GM23248 (cell line): ENCODE measurements at regions not wholly inside any gene's neighbourhood (a gene's known extent, or its start where the extent isn't known, plus 50 kb on each side); places are given as distances from the start of the nearest gene placed in this dataset.

Experiments
- DNase-seq: peaks from one replicate; pipeline ENCODE4 v3.0.0-alpha.2; 2015
- H2AFZ ChIP-seq: fragments of 200-600 bp; sonication (generic); 2 replicates; pipeline ENCODE4 v1.6.1; 2016; ENCODE audit warnings: antibody characterized with exemption
- H3F3A ChIP-seq: fragments of 200-600 bp; sonication (generic); 2 replicates; pipeline ENCODE4 v1.6.1; 2016; ENCODE audit warnings: mild to moderate bottlenecking, antibody characterized with exemption, mixed run types; ENCODE audit not compliant: insufficient read depth
- H3K27ac ChIP-seq: fragments of 200-600 bp; sonication (generic); 2 replicates; pipeline ENCODE4 v1.5.1; 2016; ENCODE audit warnings: mild to moderate bottlenecking
- H3K27me3 ChIP-seq: fragments of 200-600 bp; sonication (generic); replicated peaks from 2 replicates; pipeline ENCODE4 v1.6.1; 2016; ENCODE audit warnings: mild to moderate bottlenecking; ENCODE audit not compliant: insufficient read depth
- H3K36me3 ChIP-seq: fragments of 200-600 bp; sonication (generic); 2 replicates; pipeline ENCODE4 v1.6.1; 2016; ENCODE audit warnings: low read depth, mild to moderate bottlenecking
- H3K4me1 ChIP-seq: fragments of 200-600 bp; sonication (generic); 2 replicates; pipeline ENCODE4 v1.6.1; 2016; ENCODE audit warnings: mild to moderate bottlenecking; ENCODE audit not compliant: insufficient read depth
- H3K4me2 ChIP-seq: fragments of 200-600 bp; sonication (generic); one replicate; pipeline ENCODE4 v1.6.1; 2016; ENCODE audit warnings: mild to moderate bottlenecking; ENCODE audit not compliant: unreplicated experiment
- H3K4me3 ChIP-seq: fragments of 200-600 bp; sonication (generic); 2 replicates; pipeline ENCODE4 v1.5.1; 2016; ENCODE audit warnings: mild to moderate bottlenecking
- H3K79me2 ChIP-seq: fragments of 200-600 bp; sonication (generic); 2 replicates; pipeline ENCODE4 v1.6.1; 2016; ENCODE audit warnings: mild to moderate bottlenecking; ENCODE audit not compliant: insufficient read depth
- H3K9ac ChIP-seq: fragments of 200-600 bp; sonication (generic); 2 replicates; pipeline ENCODE4 v1.6.1; 2016; ENCODE audit warnings: mild to moderate bottlenecking
- H3K9me2 ChIP-seq: fragments of 200-600 bp; sonication (generic); 2 replicates; pipeline ENCODE4 v1.6.1; 2016; ENCODE audit warnings: mixed run types, mild to moderate bottlenecking, moderate library complexity; ENCODE audit not compliant: insufficient read depth
- H3K9me3 ChIP-seq: fragments of 200-600 bp; sonication (generic); one replicate; pipeline ENCODE4 v1.6.1; 2017; ENCODE audit warnings: low read depth
- H4K20me1 ChIP-seq: fragments of 200-600 bp; sonication (generic); 2 replicates; pipeline ENCODE4 v1.6.0; 2016; ENCODE audit not compliant: insufficient read depth
- EZH2 ChIP-seq: fragments of 200-600 bp; sonication (generic); IDR thresholded peaks from 2 replicates; pipeline ENCODE4 v1.6.1; 2018; ENCODE audit warnings: antibody characterized with exemption, mild to moderate bottlenecking; ENCODE audit not compliant: insufficient read depth, poor library complexity, severe bottlenecking
- EZH2phosphoT487 ChIP-seq: fragments of 200-600 bp; sonication (generic); IDR thresholded peaks from 2 replicates; pipeline ENCODE4 v1.6.1; 2018; ENCODE audit warnings: antibody characterized with exemption, moderate library complexity, mild to moderate bottlenecking, low read depth; ENCODE audit not compliant: insufficient read depth
- WGBS, 2 experiments: methylation state at CpG; one replicate each; pipeline ENCODE4 v1.1.6; 2015 to 2017; ENCODE audit warnings: low lambda C conversion rate in 2 of 2, low coverage in 1 of 2; ENCODE audit errors: missing lambda C conversion rate in 2 of 2; 5-methylcytosine and 5-hydroxymethylcytosine counted together
- in situ Hi-C: fragments of 300-500 bp; cut with MboI; formaldehyde crosslinking; loops from 2 replicates; pipeline ENCODE4 v1.15.0; 2020

DNA sequence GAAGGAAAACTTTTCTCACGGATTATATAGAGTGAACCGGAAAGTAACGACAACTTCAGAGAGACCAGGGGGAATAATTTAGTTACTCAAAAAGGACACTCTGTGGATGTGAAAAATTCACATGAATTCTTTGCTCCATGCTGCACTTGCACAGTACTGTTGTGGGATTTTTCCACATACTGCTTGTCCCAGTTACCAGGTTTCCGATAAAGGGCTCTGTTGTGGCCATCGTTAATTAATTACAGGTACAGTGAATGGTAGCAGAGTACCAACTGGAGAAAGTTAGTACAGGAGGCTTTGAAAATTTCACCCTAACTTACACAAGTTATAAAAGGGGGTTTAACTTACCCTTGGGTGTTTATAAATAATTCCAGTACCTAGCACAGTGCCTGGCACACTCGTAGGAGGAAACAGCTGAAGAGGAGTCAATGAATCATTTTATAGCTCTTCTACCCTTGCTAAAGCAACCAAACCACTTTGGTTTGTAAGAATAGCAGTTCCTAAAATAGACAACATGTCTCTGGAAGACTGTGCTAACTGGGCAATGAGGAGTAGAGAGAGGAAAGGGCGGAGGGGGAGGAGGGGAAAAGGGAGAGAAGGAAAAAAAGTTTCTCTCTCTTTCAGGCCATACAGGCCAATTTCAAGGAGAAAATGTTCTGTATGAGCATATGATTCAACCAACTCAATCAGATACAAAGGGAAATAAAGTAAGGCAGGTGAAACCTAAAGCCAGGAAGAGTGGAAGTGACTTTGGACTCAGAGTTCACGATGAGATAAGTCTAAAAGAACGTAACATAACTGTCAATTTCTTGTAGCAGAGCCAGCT is 98.3 kb upstream of the MAGI3 start:
- H2AFZ ChIP-seq, result no peak overlapping the region
- no peak for DNase-seq
- H3K4me3 ChIP-seq, result no peak overlapping the region

GRCh38 chr1:113292603-113293255 is 97.6 kb upstream of the MAGI3 start:
- Histone ChIP-seq H3K27ac (no peak overlapping the region), H3K4me1 (no peaks in the 10 kb centered on the region), H3K79me2 (no peaks in the 10 kb centered on the region), H3K4me2 (no peak overlapping the region), H3K4me3 (no peak overlapping the region), H3F3A (no peaks in the 10 kb centered on the region), H4K20me1 (no peaks in the 10 kb centered on the region), H3K9me2 (no peaks in the 10 kb centered on the region), H3K36me3 (no peaks in the 10 kb centered on the region), H3K9ac (no peak overlapping the region), H3K9me3 (no peaks in the 10 kb centered on the region), H3K27me3 (peaks cover 16% of the 10 kb centered on the region), H2AFZ (no peak overlapping the region)
- in situ Hi-C loops, result no loop called here
- TF ChIP-seq EZH2phosphoT487, result no peak
- no peak for TF ChIP-seq EZH2
- no peak for DNase-seq
- 25 to 33% methylated on average over 2 of the region's 2 CpGs for WGBS, 2 experiments

More for the DNA sequence above, 98.3 kb upstream of the MAGI3 start:
- Histone ChIP-seq H3K4me1 (no peaks in the 10 kb centered on the region), H3F3A (no peaks in the 10 kb centered on the region), H3K9me2 (no peaks in the 10 kb centered on the region), H3K9ac (no peak overlapping the region), H4K20me1 (no peaks in the 10 kb centered on the region), H3K27ac (no peak overlapping the region), H3K79me2 (no peaks in the 10 kb centered on the region), H3K27me3 (peaks cover 11% of the 10 kb centered on the region), H3K4me2 (no peak overlapping the region), H3K9me3 (no peaks in the 10 kb centered on the region), H3K36me3 (no peaks in the 10 kb centered on the region)
- WGBS, 2 experiments, result 65 to 68% methylated on average over 9 of the region's 9 CpGs
- in situ Hi-C loops, result no loop called here
- TF ChIP-seq EZH2phosphoT487 (no peak), EZH2 (no peak)

- H3K9ac ChIP-seq, result no peak overlapping the region
- TF ChIP-seq EZH2 (no peak), EZH2phosphoT487 (no peak)
- no peak overlapping the region for H3K27ac ChIP-seq
- no peaks in the 10 kb centered on the region for H3K9me2 ChIP-seq
- no peaks in the 10 kb centered on the region for H4K20me1 ChIP-seq
- H3K27me3 ChIP-seq, result peaks cover 16% of the 10 kb centered on the region
- no peaks in the 10 kb centered on the region for H3K79me2 ChIP-seq
- no peak overlapping the region for H3K4me3 ChIP-seq
- H3K36me3 ChIP-seq, result no peaks in the 10 kb centered on the region
- H3K4me2 ChIP-seq, result no peak overlapping the region
- in situ Hi-C loops, result no loop called here
- H3K9me3 ChIP-seq, result no peaks in the 10 kb centered on the region
- no peaks in the 10 kb centered on the region for H3F3A ChIP-seq
- no peak for DNase-seq
- 86 to 91% methylated on average over 11 of the region's 11 CpGs for WGBS, 2 experiments
- no peak overlapping the region for H2AFZ ChIP-seq
- H3K4me1 ChIP-seq, result no peaks in the 10 kb centered on the region
These were observed 97.1 kb upstream of the MAGI3 start for GRCh38 chr1:113293256-113293626.

- Histone ChIP-seq H3K4me1 (no peaks in the 10 kb centered on the region), H2AFZ (no peak overlapping the region), H3K27me3 (peaks cover 22% of the 10 kb centered on the region; the same call in 1 of the 2 replicates), H3K9me2 (no peaks in the 10 kb centered on the region), H4K20me1 (no peaks in the 10 kb centered on the region), H3F3A (no peaks in the 10 kb centered on the region), H3K9ac (no peak overlapping the region), H3K4me2 (no peak overlapping the region), H3K79me2 (no peaks in the 10 kb centered on the region), H3K9me3 (no peaks in the 10 kb centered on the region), H3K4me3 (no peak overlapping the region), H3K27ac (no peak overlapping the region), H3K36me3 (no peaks in the 10 kb centered on the region)
- WGBS, 2 experiments, result 48 to 53% methylated on average over 1 of the region's 1 CpG
- in situ Hi-C loops, result no loop called here
- no peak for DNase-seq
- TF ChIP-seq EZH2, result no peak
- no peak for TF ChIP-seq EZH2phosphoT487
These were observed 92.6 kb upstream of the MAGI3 start for GRCh38 chr1:113297749-113298148.
